Keratinocyte (primary cell): ENCODE measurements at regions not wholly inside any gene's neighbourhood (a gene's known extent, or its start where the extent isn't known, plus 50 kb on each side); places are given as distances from the start of the nearest gene placed in this dataset.

Source experiments
- DNase-seq: peaks from one replicate; pipeline ENCODE4 v3.0.0-alpha.2; 2011; ENCODE audit warnings: low read depth, missing footprints, low spot score
- FAIRE-seq: peaks from 2 replicates; lab custom pipeline; 2011; peaks lifted over from hg19 to GRCh38; lab: Jason Lieb, UNC
- H2AFZ ChIP-seq: 2 replicates; pipeline ENCODE4 v1.6.0; 2012; ENCODE audit warnings: low read length, control low read depth, inconsistent platforms; ENCODE audit not compliant: control insufficient read depth
- H3K27ac ChIP-seq: 2 replicates; pipeline ENCODE4 v1.5.1; 2011; ENCODE audit warnings: low read length; ENCODE audit not compliant: control insufficient read depth, insufficient read depth
- H3K27me3 ChIP-seq: 3 replicates; pipeline ENCODE4 v1.6.0; 2011; ENCODE audit warnings: low read length; ENCODE audit not compliant: control insufficient read depth, insufficient read depth; ENCODE audit errors: extremely low read depth
- H3K36me3 ChIP-seq, 2 experiments: 2 replicates in 1 of 2; 3 replicates in 1 of 2; pipeline ENCODE4 v1.5.1; 2011; ENCODE audit warnings: low read length in 2 of 2, mild to moderate bottlenecking in 1 of 2; ENCODE audit not compliant: control insufficient read depth in 2 of 2, insufficient read depth in 2 of 2; ENCODE audit errors: extremely low read depth in 1 of 2
- H3K4me1 ChIP-seq: 3 replicates; pipeline ENCODE4 v1.5.1; 2011; ENCODE audit warnings: low read length; ENCODE audit not compliant: control insufficient read depth, insufficient read depth; ENCODE audit errors: extremely low read depth
- H3K4me2 ChIP-seq: 3 replicates; pipeline ENCODE4 v1.6.0; 2011; ENCODE audit warnings: low read depth, low read length; ENCODE audit not compliant: control insufficient read depth, insufficient read depth; ENCODE audit errors: extremely low read depth
- H3K4me3 ChIP-seq, 3 experiments: fragments of 200-600 bp in 1 of 3; sonication (generic) in 1 of 3; 2 replicates in 2 of 3; 3 replicates in 1 of 3; pipeline ENCODE4 v1.5.1; 2011 to 2016; ENCODE audit warnings: low read length in 3 of 3, mild to moderate bottlenecking in 3 of 3, control low read depth in 2 of 3, inconsistent platforms in 1 of 3, low read depth in 1 of 3, mixed read lengths in 1 of 3, mixed run types in 1 of 3, moderate library complexity in 1 of 3; ENCODE audit not compliant: control insufficient read depth in 2 of 3, insufficient read depth in 2 of 3; ENCODE audit errors: extremely low read depth in 1 of 3
- H3K79me2 ChIP-seq: 2 replicates; pipeline ENCODE4 v1.6.0; 2012; ENCODE audit warnings: low read length; ENCODE audit not compliant: control insufficient read depth, insufficient read depth
- H3K9ac ChIP-seq: 3 replicates; pipeline ENCODE4 v1.6.0; 2011; ENCODE audit warnings: low read length; ENCODE audit not compliant: control insufficient read depth, insufficient read depth; ENCODE audit errors: extremely low read depth
- H3K9me1 ChIP-seq: 3 replicates; pipeline ENCODE4 v1.6.0; 2011; ENCODE audit warnings: low read length; ENCODE audit not compliant: control insufficient read depth, insufficient read depth; ENCODE audit errors: extremely low read depth
- H3K9me3 ChIP-seq: 2 replicates; pipeline ENCODE4 v1.5.1; 2012; ENCODE audit warnings: low read depth, low read length; ENCODE audit not compliant: control insufficient read depth
- H4K20me1 ChIP-seq: 3 replicates; pipeline ENCODE4 v1.6.0; 2011; ENCODE audit warnings: low read length; ENCODE audit not compliant: control insufficient read depth, insufficient read depth; ENCODE audit errors: extremely low read depth
- CTCF ChIP-seq, 3 experiments: IDR thresholded peaks in 1 of 3; conservative IDR thresholded peaks in 1 of 3; optimal IDR thresholded peaks in 1 of 3; 2 replicates in 2 of 3; 3 replicates in 1 of 3; pipeline versions ENCODE3 to v1.5.1; 2011; ENCODE audit warnings: low read length in 3 of 3, mild to moderate bottlenecking in 3 of 3, moderate library complexity in 2 of 3, control low read depth in 1 of 3, inconsistent platforms in 1 of 3; ENCODE audit not compliant: insufficient read depth in 2 of 3; ENCODE audit errors: extremely low read depth in 1 of 3
- EZH2 ChIP-seq: IDR thresholded peaks from one replicate; pipeline ENCODE4 v1.6.1; 2012; ENCODE audit warnings: inconsistent platforms, mild to moderate bottlenecking, low read length, moderate library complexity
- dilution Hi-C: fragments of 300-500 bp; cut with MboI; formaldehyde crosslinking; loops from one replicate; pipeline ENCODE4 v1.7.0; 2020; ENCODE audit warnings: low sequenced_read_pairs; ENCODE audit not compliant: extremely low pct_ligation_motif_present

- H3K4me1 ChIP-seq = no peaks in the 10 kb centered on the region
These were observed 643.6 kb upstream of the SLITRK1 start for GRCh38 chr13:84525865-84526264.

GRCh38 chr13:84524586-84524985 is 642.3 kb upstream of the SLITRK1 start:
- H3K27me3 ChIP-seq = no peaks in the 10 kb centered on the region
- FAIRE-seq (no peak), DNase-seq (no peak)
- H3K4me2 ChIP-seq = no peak overlapping the region
- no peak overlapping the region for H3K4me3 ChIP-seq
- H3K36me3 ChIP-seq = no peaks in the 10 kb centered on the region
- no peak overlapping the region for H3K27ac ChIP-seq
- no peak overlapping the region for H3K9ac ChIP-seq
- no peaks in the 10 kb centered on the region for H4K20me1 ChIP-seq
- dilution Hi-C loops = no loop called here
- TF ChIP-seq EZH2 (no peak), CTCF (optimal IDR thresholded peaks at IDR 0.05 in 1 of 3, IDR thresholded peaks at IDR 0.05 in 1 of 3, conservative IDR thresholded peaks at IDR 0.05 in 1 of 3; ENCODE audit: extremely low read depth in 1 of 3, insufficient read depth in 2 of 3, low read length in 3 of 3) (no peak)
- H3K9me3 ChIP-seq = no peaks in the 10 kb centered on the region
- H3K79me2 ChIP-seq = no peaks in the 10 kb centered on the region
- no peak overlapping the region for H2AFZ ChIP-seq
- H3K4me1 ChIP-seq = no peaks in the 10 kb centered on the region
- H3K9me1 ChIP-seq = no peaks in the 10 kb centered on the region

More at GRCh38 chr13:84525865-84526264, 643.6 kb upstream of the SLITRK1 start:
- no peak for TF ChIP-seq EZH2
- no peak for TF ChIP-seq CTCF (optimal IDR thresholded peaks at IDR 0.05 in 1 of 3, IDR thresholded peaks at IDR 0.05 in 1 of 3, conservative IDR thresholded peaks at IDR 0.05 in 1 of 3; ENCODE audit: extremely low read depth in 1 of 3, insufficient read depth in 2 of 3, low read length in 3 of 3)
- Histone ChIP-seq H3K36me3 (no peaks in the 10 kb centered on the region), H3K79me2 (no peaks in the 10 kb centered on the region), H3K4me3 (no peak overlapping the region), H3K9me3 (no peaks in the 10 kb centered on the region), H3K27ac (no peak overlapping the region), H3K9ac (no peak overlapping the region), H2AFZ (no peak overlapping the region), H3K27me3 (no peaks in the 10 kb centered on the region), H3K4me2 (no peak overlapping the region), H4K20me1 (no peaks in the 10 kb centered on the region), H3K9me1 (no peaks in the 10 kb centered on the region)
- no peak for FAIRE-seq
- dilution Hi-C loops = no loop called here
- no peak for DNase-seq
